ENCODE measurements at regions not wholly inside any gene's neighbourhood (a gene's known extent, or its start where the extent isn't known, plus 50 kb on each side); places are given as distances from the start of the nearest gene placed in this dataset.
"Not testable (repeated sequence)": the region's sequence is repeated elsewhere in the genome, so short reads cannot be mapped to it uniquely, and the experiment has no call there.

- DNase-seq, result not testable (repeated sequence)
Measured at GRCh38 chr5:87212183-87212582, 55.5 kb upstream of the RASA1 start.

- DNase-seq, result not testable (repeated sequence)
Measured at GRCh38 chr5:87217480-87217879, 50.2 kb upstream of the RASA1 start.

Data from AML-193 (cell line).